LHCN-M2 (cell line): ENCODE measurements at regions not wholly inside any gene's neighbourhood (a gene's known extent, or its start where the extent isn't known, plus 50 kb on each side); places are given as distances from the start of the nearest gene placed in this dataset.
A peak's percentile ranks its signal among the peaks of the same experiment; 100 is the strongest.

Source experiments
- DNase-seq: peaks from one replicate; pipeline ENCODE4 v3.0.0-alpha.2; 2012; ENCODE audit warnings: low read depth

DNA sequence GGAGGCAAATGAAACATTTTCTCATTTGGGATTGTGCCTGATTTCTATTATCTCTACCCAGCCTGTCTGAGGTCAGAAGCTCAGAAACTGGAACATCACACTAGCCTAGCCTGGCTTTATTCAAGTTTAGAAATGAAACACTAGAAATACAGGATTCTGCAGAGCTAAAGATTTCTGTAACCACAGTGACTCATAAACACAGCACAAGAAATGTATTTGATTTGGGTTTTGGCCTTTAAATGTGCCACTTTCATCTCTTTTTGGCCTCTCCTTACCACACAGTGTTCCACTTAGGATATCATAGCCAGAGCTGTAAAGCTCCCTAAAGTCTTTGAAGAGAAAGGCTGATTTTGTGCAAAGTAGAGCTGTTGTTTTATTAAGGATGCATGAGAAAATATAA is 307.5 kb downstream of the EMP1 start:
- DNase-seq, result peak; percentile 12

DNA sequence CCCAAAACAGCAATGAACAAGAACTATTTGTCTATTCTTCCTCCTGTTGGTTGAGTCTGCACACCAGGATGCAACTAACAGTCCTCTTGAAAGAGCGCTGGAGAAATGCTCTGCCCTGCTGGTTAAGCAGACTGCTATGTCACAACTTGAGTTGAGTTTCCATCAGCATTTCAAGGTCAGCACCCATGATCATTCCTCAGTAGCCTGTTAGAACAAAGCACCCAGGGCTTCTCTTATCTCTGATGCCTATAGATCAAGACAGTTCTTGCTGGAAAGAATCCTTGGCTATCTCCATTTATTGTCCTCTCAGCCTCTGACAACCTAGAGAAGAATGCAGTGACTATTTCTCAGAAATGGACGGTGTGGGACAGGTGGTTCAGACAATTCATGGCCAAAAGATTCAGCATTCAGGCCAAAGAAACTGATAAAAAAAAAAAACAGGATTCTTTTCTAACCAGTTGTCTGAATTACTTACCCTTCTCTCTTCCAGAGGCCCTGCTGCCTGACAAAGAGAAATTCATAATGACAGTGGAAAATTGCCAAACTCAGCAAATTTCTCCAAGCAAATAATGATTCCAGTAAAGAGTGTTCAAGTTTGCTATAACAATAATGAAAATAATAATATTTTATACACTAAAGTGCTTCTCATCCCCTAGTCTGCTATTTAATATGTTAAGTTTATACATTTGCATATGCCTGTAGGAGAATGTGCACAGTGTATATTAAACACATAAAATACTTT is 306.7 kb downstream of the EMP1 start:
- peak; percentile 3 for DNase-seq

DNA sequence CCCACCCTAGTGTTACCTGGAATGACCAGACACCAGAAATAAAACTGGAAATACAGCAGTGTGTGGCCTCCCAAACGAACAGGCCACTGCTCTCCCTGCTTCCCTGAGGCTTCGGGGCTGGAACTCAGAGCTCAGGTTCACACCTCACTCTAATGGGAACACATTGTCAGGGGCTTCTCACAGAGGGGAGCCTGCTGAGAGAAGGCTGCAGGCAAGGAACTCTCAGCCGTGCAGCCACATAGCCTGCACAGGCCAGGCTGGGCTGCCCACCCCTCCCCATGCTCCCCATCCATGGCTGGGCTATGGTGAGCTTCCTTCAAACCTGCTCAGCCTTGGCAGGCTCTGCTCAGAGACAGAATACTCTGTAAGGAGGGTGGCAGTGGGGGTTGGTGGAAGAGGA is 302.5 kb downstream of the EMP1 start:
- no peak for DNase-seq

DNA sequence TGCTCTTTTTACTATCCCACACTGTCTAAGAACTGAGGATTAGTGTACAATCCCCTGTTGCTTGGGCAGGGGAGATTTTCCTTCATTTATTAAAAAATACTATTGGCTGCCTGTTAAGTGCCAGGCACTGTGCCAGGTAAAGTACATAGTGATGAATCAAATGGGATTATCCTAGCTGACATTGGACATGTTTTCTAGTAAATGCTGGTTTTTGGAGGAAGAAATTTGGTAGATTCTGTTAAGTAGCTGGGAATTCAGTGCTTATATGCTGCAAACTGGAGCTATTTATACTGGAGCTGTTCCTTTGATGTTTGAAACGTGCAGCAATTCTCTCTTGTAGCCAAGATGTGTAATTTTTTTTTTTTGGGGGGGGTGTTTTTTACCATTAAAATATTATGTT is 299.6 kb downstream of the EMP1 start:
- DNase-seq, result no peak

DNA sequence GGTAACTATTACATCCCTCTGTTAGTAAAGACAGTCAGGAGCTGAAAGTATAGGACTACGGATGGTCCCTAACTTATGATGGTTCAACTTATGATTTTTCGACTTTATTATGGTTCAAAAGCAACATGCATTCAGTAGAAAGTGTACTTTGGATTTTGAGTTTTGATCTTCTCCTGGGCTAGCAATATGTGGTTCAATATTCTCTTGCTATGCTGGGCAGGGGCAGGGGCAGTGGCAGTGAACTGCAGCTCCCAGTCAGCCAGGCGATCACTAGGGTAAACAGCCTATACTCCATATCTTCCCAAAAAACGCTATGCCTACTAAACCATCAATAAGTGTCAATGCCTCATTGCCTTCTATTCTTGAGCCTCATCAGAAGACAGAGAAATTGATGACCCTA is 292.7 kb downstream of the EMP1 start:
- no peak for DNase-seq

DNA sequence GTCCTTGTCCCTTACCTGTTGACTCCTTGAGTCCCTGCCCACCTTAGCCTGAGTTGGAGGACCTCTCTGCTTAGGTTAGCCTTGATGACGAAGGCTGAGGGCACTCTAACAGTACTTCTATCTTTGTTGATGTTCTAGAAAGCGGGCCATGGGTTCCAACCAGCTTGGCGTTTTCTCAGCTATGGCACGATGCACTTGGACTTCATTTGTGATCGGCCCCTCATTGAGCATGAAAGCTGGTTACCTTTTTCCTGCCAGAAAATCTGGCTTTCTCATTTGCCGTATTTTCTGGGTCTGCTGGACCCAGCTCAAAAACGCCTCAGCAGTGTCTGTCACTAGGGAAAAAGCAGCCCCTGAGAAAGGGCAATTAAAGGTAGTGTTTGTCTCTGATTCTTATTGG is 290.8 kb downstream of the EMP1 start:
- DNase-seq, result no peak

DNA sequence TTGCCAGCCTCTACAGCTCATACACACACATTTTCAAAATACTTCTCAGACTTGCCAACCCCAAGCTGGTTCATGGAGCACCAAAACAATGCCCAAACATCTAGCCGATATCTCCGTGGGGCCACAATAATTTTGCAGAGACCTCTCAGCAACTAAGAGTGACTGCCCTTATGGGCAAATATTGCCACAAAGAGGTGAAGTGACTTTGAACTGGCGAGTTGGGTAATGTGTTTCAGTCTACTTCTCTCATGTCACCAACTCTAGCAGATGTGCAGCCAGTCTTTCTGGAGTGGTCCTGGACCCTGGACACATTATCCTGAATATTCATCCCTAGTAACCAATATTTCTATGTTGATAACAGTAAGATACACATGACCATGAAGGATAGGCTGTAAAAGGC is 290.3 kb downstream of the EMP1 start:
- no peak for DNase-seq

DNA sequence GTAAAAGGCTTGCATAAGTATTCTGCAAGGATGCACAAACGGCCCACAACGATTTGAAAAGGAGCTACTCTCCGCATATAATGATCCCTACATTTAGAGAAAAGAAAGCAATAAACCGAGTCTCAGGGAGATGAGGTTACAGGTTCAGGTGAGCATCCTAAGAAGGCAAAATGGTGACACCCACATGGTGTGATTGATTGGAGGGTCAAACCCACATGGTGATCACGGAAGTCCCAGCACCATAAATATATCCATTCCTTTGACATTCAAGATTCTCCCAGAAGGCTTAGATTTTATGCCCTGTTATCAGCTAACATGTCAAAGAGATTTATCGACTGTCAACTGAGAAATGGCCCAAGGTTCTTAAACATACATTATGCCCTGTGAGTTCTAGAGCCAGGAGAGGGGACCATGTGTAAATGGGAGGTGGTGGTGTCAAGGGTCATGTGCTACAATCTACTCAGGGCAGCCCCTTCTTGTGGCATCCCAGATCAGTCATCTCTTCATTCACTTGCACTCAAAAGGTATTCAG is 282.2 kb downstream of the EMP1 start:
- no peak for DNase-seq

DNA sequence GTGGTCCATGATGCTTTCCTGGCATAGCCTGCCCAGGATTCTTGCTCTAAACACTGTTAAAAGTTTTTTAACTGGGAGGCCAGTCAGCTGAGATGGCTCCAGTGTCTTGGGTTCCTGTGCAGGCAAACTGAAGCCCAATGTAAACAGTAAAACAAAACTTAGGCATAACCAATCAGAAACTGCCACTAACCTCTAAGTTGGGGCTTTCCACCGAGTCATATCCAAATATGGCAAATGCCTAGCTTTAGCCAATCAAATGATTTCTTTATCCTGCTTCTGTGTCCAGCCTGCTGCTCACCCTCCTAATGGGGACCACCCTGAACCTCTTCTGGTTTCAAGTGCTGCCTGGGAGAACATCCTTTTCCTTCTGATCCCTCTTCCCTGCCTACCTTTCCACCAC is 277.9 kb downstream of the EMP1 start:
- no peak for DNase-seq

DNA sequence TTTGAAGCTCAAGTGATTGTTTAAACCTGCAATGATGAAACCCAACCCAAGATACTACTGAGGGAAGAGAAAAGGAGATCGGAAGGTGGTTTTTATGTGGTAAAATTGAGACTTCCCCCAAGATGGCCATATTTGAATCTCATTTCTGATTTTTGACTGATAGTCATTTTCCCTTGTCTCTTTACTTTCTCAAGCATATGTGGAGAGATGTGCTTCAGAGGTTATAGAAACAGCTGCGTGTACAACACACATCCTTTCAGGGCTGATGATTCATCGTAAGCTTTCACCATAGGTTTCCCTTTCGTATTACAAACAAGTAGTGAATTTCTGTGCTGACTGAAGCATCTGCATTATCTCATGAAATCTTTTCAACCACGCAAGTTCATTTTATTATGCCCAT is 276.2 kb downstream of the EMP1 start:
- DNase-seq, result peak; percentile 56

DNA sequence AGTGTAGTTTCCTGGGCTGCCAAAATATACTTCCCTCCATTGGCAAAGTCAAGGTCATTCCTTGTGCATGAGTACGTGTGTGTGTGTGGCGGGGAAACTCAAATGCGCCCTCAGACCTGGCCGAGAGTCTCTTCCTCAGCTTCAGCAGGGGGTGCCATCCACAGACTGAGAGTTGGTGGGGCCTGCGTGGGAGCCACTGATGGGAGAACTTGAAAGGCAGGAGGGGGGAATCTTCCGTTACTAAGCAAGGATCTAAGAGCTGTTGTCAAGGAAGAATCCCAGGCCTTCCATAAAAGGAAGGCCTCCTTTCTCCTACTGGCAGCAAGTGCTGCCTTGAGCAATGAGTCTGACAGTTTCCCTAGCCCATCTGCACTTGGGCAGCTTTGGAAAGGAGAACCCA is 274.9 kb downstream of the EMP1 start:
- no peak for DNase-seq

DNA sequence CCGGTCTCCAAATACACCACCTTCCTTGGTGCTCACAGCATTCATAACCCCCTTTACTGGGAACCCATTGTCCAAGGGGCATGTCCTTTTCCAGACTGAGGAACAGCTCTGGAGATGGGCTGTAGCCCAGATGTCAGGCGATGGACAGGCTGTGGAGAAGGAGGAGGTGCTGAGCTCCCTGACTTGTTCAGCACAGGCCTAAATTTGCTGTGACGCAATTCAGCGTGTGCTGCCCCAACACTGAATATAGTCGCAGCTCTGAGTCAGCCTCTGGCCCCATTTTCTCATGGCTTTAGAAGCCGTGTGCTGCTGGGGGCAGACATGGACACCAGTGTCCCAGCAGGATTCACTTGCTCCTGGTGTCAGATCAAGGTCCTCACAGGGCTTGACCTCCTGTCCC is 269.1 kb downstream of the EMP1 start:
- peak; percentile 1 for DNase-seq

DNA sequence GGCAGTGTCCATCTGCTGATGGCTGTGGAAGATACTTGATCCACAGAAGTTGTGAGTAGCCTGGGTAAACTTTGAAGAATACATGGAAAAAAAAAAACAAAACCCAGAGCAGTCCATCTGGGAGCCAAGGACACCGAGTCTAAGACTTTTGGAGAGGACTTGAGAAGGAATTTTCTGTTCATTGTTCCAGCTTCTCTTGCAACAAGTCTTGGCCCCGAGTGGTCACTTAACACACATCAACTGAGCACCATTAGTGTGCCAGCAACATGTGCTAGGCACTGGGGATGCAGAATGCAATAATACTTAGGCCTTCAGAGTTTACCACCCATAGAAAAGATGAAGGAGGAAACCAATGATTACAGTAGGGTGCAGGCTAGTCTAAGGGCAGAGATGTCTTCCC is 266.7 kb downstream of the EMP1 start:
- DNase-seq, result no peak

DNA sequence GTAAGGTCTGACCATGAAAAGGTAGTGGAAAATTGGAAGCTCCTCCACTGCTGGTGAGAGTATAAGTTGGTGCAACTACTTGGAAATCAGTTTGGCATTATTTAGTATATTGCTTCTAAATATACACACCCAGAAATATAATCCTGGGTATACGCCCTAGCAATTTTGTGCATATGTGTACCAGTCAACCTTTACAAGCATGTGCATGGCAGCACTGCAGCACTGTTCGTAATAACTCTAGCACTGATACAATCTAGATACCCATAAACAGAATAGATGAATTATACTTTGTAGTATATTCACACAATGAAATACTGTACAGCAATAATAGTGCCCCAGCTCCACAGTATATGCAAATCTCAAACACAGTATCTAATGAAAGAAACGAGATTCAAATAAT is 265.9 kb downstream of the EMP1 start:
- no peak for DNase-seq

DNA sequence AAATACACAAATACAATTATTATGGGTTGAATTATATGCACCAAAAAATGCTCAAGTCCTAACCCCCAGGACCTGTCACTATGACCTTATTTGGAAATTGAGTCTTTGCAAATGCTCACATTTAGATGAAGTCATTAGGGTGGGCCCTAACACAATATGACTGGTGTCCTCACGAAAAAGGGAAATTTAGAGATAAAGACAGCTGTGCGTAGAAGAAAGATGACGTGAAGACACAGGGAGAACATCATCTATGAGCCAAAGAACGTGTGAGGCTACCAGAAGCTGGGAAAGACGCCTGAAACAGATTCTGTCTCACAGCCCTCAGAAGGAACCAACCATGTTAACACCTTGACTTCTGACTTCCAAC is 259.2 kb downstream of the EMP1 start:
- no peak for DNase-seq

DNA sequence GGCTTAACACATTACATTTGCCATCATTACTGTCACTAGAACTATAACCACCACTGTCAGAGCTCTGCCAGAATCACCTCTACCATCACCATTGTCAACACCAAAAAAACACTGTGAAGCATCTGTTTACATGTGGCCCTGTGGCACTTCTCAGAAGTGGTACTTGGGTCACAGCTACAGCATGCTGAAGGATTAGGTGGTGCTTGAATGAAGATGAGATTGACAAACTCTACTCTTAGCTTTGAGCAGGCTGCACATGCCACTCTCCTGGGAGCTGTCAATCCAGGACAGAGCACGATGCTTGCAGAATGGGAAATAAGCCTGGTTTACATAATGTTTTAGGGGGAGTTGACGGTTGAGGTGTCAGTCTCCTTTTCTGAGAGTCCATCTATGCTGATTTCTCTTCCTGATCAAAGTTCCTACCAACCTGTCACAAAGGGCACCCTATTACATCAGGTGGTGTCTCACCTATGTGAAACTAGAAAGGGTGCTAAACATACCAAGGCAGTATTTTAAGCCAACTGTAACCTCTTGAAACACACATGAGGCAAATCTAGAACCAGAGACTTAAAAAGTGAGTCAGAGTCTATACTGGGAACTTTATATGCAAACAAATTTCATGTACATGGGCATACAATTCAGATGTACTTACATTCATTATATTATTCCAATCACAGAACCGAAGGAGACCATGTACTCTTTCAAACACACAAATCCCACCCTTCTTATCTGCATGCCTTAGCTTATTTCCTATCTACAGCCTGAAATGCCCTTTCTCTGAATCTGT is 258.7 kb downstream of the EMP1 start:
- no peak for DNase-seq

DNA sequence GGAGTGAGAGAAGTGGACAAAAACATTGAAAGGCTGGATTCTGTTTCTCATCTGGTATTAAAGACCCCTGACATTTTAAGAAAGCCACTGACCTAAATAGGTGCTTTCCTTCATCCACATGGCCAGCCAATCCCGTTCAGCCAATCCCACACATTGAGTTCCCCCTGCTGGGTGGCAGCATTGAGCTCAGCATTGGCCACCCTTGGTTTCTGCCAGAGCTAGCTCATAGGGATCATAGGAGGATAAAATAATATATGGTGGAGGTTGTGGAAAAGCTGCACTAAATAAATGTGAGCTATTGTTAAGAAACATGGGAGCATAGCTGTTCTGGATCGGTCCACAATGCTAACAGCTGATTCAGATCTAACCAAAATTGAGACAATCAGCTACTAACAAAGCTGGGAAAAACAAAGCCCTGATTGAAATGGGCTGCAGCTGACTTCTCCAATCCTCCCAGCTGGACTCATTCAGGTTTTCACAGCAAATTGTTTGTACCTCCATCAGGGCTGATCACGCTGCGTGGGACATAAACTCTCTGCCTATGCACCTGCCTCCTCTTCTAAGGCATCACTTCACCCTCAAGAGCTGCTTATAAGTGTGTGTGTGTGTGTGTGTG is 256.5 kb downstream of the EMP1 start:
- DNase-seq, result no peak

DNA sequence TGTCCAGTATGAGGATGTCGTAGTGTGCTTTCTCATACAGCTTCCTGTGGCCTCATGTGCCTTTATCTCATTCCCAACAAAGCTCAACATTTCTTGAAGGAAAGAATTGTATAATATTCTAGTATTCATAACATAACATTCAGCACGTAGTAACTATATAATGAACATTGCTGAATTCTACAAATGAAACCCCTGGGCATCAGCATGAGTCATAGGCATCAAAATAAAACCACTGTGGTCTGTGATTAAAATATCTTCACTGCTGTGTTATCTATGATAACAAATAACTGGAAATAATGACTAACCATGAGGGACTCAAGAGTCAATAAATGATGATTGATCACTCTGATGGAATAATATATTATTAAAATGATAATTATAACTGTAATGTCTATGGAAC is 255.2 kb downstream of the EMP1 start:
- DNase-seq, result no peak

DNA sequence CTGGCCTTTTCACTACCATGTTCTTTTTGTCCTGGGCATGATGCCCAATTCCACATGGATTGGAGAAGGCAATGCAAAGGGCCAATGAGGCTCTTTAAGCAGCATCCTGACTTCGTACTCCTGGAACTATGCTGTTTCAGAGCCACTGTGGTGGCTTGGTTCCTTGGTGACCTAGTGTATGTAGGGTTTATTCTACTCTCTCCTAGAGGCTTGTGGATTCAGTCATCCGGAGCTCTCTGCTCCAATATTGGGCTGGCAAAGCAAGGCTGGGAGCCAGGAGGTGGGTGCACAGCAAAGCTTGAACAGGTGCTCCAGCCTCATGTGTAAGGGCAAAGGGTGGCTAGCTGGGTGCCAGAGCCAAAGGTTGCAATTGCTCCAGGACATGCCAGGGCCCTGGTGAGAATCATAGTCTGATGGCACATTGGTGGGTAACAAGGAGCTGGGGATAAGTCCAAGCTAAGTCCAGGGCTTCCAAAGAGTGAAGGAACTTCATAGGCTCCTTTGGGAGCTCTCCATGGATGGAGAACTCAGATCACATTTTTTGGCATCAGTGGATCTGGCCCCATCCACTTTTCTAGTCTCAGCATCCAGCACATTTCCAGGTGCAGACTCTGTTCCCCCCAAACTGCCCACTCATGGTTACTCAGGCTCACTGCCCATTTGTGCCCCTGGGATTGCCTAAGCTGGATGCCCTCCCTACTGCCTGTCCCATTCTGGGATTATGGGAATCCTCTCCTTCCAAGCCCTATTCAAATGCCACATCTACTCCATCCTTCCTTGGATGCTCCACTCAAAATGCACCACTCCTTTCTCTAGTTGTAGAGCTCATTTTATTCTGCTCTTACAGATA is 253.9 kb downstream of the EMP1 start:
- DNase-seq, result no peak

DNA sequence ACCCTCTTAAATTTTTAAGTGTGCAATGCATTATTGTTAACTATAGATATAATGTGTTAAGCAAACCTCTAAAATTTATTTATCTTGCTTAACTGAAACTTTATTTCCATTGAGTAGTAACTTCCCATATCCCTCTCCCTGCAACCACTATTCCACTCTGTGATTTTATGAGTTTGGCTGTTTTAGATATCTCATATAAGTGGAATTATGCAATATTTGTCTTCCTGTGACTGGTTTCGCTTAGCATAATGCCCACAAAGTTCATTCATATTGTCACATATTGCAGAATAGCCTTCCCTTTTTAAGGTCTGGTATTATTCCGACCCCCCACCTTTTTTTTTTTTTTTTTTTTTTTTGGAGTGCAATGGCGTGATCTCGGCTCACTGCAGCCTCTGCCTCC is 247.6 kb downstream of the EMP1 start:
- no peak for DNase-seq

DNA sequence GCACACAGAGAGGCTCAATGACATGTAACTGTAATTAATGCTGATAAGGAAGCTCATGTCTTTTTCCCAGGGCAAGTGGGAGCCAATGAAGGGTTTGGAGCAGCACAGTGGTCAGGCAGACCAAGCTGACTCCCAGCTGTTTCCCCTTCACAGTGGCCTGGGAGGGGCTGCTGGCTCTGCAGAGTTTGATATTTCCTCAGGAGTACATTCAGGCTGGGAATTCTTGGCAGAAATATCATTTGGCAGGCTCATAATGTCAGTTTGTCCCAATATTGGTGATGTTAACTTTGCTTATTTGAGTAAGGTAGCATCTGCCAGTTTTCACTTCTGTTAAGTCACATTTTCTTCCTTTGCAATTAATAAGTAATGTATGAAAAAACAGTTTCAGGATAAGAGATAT is 247.0 kb downstream of the EMP1 start:
- no peak for DNase-seq

DNA sequence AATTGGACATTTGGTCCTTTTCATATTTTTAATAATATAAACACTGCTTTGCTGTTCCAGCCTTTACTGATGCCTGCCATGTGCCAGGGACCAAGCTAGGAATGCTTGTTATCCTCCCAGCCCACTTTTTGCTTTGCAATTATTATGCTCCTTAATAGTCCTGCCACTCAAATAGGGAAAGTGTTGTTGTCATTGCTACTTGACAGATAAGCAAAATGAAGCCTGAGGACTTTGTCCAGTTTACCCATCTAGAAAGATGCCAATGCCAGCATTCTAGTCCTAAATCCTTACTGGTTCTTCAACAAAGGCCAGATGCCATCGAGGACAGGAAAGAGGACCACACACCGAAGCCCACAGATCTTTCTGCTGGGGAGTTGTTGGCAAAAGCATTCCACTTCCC is 246.5 kb downstream of the EMP1 start:
- DNase-seq, result no peak
